ENCODE measurements at regions not wholly inside any gene's neighbourhood (a gene's known extent, or its start where the extent isn't known, plus 50 kb on each side); places are given as distances from the start of the nearest gene placed in this dataset.

DNA sequence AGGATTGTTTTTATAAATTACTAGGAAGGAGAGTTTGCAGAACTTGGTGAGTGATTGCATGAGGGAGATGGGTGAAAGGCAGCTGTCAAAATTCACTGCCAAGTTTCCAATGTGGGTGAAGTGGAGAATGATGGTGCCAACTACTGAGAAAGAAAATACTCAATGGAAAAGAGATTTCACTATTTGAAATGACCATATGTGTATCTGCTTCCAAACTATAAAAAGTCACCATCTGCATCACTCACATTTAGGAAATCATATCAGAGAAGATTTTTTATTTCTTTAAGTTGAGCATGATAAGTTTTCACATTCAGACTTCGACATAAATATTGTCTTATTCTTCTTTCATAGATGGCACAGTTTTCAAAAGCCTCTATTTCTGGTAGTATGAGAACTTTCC lies 570.0 kb upstream of the DSEL start:
- no peak for DNase-seq (ENCODE audit: low spot score)
- ChIA-PET CTCF (no interaction called here), POLR2A (ENCODE audit: low non-redundant PET) (no interaction called here)
- no peak overlapping the region for H3K27ac ChIP-seq
- TF ChIP-seq, protein P1, sequence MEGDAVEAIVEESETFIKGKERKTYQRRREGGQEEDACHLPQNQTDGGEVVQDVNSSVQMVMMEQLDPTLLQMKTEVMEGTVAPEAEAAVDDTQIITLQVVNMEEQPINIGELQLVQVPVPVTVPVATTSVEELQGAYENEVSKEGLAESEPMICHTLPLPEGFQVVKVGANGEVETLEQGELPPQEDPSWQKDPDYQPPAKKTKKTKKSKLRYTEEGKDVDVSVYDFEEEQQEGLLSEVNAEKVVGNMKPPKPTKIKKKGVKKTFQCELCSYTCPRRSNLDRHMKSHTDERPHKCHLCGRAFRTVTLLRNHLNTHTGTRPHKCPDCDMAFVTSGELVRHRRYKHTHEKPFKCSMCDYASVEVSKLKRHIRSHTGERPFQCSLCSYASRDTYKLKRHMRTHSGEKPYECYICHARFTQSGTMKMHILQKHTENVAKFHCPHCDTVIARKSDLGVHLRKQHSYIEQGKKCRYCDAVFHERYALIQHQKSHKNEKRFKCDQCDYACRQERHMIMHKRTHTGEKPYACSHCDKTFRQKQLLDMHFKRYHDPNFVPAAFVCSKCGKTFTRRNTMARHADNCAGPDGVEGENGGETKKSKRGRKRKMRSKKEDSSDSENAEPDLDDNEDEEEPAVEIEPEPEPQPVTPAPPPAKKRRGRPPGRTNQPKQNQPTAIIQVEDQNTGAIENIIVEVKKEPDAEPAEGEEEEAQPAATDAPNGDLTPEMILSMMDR (conservative IDR thresholded peaks at IDR 0.05; ENCODE audit: low read depth): no peak

DNA sequence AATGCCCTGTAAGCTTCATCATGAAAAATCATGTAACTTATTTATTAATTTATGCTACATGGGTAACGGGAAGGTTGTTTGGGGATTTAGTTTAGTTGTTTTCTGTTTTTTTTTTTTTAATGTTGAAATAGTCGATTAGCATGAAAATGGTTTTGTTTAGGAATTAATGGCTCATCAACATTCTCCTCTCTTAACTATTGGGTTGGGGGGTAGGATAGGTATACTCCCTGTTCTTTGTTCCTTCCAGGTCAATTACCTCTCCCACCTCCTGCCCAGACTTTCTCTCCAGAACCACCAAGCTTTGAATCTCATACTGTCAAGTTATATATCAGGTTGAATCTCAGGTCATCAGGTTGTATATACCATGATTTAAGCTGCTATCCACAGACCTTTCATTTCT lies 568.7 kb upstream of the DSEL start:
- H3K27ac ChIP-seq: no peak overlapping the region
- TF ChIP-seq, protein P1 (conservative IDR thresholded peaks at IDR 0.05; ENCODE audit: low read depth): no peak
- POLR2A ChIA-PET (ENCODE audit: low non-redundant PET): no interaction called here
- no peak for DNase-seq (ENCODE audit: low spot score)
- CTCF ChIA-PET: no interaction called here

DNA sequence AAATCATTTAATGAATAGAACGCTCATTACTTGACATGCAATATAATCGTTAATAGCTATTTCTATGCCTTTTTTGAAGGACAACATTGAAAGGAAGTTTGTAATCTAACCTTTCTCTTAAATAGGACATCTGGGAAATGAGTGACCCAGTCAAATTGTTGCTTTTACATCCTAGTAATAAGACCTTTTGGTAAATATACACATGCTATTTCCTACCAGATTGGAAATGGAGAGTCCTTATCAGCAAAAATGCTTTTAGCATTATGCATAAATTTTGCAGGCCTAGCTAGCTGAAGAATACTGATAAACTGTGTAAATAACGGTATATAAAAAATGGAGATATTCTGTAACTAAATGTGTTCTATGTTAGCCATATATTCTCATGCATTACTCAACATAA lies 567.3 kb upstream of the DSEL start:
- DNase-seq (ENCODE audit: low spot score): no peak
- H3K27ac ChIP-seq: no peak overlapping the region
- ChIA-PET POLR2A (ENCODE audit: low non-redundant PET) (no interaction called here), CTCF (no interaction called here)
- TF ChIP-seq, protein P1 (conservative IDR thresholded peaks at IDR 0.05; ENCODE audit: low read depth): no peak

DNA sequence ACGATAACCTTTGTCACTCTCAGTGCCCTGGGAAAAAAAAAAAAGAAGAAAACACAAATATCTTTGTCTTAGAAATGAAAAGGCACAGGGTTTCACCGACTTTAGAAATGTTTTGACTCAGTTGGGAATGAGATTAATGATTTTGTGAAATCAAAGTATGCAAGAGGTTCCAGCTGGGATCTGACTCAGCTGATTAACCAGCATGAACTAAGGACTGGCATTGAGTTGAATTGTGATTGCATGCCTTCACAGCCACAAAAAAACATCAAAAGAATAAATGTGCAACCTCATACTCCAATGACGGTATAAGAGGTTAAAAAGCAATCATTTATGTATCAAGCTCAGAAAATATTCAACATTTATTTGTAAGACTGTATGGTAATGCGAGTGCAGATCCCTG lies 566.6 kb upstream of the DSEL start:
- POLR2A ChIA-PET (ENCODE audit: low non-redundant PET): no interaction called here

DNA sequence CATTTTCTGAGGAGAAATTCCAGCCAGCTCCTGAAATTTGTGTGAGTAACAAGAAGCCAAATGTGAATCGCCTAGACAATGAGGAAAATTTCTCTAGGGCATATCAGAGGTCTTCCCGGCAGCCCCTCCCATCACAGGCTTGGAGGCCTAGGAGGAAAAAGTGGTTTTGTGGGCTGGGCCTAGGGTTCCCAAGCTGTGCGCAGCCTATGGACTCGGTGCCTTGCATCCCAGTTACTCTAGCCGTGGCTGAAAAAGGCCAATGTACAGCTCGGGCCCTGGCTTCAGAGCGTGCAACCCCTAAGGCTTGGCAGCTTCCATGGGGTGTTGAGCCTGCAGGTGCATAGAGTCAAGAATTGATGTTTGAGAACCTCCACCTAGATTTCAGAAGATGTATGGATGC lies 556.2 kb upstream of the DSEL start:
- DNase-seq (ENCODE audit: low spot score): no peak
- POLR2A ChIA-PET (ENCODE audit: low non-redundant PET): no interaction called here
- TF ChIP-seq, protein P1 (conservative IDR thresholded peaks at IDR 0.05; ENCODE audit: low read depth): no peak
- no peak overlapping the region for H3K27ac ChIP-seq
- CTCF ChIA-PET: no interaction called here

More for the DNA sequence above, 566.6 kb upstream of the DSEL start:
- CTCF ChIA-PET: no interaction called here
- TF ChIP-seq, protein P1 (conservative IDR thresholded peaks at IDR 0.05; ENCODE audit: low read depth): no peak
- DNase-seq (ENCODE audit: low spot score): no peak
- H3K27ac ChIP-seq: no peak overlapping the region

DNA sequence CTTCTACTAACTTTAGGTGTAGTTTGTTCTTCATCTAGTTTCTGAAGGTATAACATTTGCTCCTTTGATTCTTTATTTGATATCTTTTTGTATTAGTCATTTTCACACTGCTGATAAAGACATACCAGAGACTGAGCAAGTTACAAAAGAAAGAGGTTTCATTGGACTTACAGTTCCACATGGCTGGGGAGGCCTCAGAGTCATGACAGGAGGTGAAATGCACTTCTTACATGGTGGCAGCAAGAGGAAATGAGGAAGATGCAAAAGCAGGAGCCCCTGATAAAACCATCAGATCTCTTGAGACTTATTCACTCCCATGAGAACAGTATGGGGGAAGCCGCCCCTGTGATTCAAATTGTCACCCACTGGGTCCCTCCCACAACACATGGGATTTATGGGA lies 544.4 kb upstream of the DSEL start:
- DNase-seq (ENCODE audit: low spot score): no peak
- CTCF ChIA-PET: no interaction called here
- no peak overlapping the region for H3K27ac ChIP-seq
- TF ChIP-seq, protein P1 (conservative IDR thresholded peaks at IDR 0.05; ENCODE audit: low read depth): no peak
- POLR2A ChIA-PET (ENCODE audit: low non-redundant PET): no interaction called here

DNA sequence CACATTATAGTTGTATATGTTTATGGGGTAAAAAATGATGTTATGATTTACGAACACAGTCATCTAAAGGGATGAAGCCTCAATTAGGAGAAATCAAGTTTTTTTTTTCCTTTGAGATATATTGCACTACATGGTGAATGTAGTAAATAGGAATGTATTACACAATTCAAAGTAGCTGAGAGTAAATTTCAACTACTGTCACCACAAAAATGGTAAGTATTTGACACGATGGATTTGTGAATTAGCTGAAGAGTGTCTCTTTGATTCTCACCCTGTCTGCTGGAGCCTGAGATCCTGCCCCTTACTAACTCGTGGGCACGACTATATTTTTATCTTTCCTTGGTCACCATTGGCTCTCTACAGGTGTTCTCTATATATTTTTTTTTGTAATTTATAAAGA lies 540.4 kb upstream of the DSEL start:
- ChIA-PET CTCF (no interaction called here), POLR2A (ENCODE audit: low non-redundant PET) (no interaction called here)
- no peak for DNase-seq (ENCODE audit: low spot score)
- TF ChIP-seq, protein P1 (conservative IDR thresholded peaks at IDR 0.05; ENCODE audit: low read depth): no peak
- H3K27ac ChIP-seq: no peak overlapping the region

All from RWPE1 (cell line).